ENCODE measurements at regions not wholly inside any gene's neighbourhood (a gene's known extent, or its start where the extent isn't known, plus 50 kb on each side); places are given as distances from the start of the nearest gene placed in this dataset.

DNA sequence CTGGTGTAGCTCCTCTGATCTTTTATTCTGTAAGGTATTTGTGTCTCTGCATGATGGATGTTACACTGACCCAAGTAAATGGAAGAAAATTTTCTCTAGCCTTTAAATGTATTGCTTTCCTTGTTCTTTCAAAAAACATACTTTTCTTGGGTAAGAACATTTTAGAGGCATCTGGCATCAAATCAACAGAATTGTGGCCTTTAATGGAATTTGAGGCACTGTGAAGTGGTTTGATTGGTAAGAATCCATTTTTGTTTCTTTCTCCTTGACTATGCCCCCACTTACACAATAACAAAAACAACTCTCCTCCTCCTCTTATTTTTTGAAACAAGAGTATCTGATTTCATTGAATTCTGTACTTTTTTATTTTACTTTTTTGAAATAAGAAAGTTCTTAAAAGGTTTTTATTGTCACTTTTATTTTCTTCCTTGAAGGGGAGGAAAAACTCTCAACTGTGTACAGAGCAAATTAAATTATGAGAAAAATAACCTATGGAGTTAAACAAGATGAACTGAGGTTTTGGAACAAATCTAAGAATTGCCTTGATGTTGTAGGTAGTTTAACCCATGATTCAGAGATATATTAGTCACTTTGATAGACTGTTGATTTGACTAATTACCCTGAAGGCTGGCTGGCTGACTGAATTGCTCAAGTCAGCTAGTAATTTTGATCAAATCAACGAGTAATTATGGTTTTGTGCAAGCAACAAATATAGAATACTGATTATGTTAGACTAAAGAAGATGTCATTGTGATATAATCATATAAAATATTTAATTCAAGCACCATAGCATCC, 146.4 kb downstream of the FHIP1A start:
- intact Hi-C loops (cut with DNase I) = no loop called here
- DNase-seq (ENCODE audit: low spot score) = no peak

DNA sequence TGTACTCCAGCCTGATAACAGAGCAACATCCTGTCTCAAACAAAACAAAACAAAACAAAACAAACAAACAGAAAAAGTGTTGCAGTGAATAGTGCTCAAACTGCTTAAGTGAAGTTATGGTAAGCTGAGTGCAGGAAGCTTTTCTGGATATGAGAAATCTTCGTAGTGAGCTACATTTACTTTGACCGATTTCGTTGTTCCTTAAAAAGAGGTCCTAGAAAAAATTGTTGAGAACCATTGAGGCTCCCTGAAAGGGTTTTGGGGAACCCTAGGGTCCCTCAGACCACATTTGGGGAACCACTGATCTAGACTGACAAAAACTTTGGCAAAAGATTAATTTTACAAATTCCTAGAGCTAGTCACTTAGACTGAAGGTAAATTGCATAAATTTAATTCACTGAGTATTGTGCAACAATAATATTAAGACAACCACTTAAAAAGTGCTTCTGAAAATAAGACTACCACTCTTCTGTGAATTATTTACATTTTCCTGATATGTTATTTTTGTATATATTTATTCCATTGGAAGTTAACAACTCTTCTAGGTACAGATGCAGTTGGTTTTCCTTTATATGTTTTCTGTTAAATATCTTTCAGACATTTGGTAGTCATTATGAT, 149.6 kb downstream of the FHIP1A start:
- intact Hi-C loops (cut with DNase I) = no loop called here
- no peak for DNase-seq (ENCODE audit: low spot score)

DNA sequence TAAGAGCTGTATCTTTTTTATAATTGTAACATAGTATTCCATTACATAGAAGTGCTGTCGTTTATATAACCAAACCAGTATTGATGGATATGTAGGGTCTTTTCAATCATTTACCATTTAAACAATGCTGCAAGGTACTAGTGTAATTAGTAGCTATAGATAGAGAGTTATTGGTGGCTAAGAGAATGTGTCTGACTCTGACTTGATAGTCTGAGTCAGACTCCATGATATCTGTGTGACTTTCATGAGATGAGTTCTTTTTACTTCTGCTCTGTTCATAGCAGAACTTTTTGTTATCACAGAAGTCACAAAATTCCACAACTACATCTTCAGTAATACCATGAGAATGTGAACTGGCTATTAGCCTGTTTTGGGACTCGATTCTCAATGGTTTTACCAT, 150.6 kb downstream of the FHIP1A start:
- intact Hi-C loops (cut with DNase I) = no loop called here

DNA sequence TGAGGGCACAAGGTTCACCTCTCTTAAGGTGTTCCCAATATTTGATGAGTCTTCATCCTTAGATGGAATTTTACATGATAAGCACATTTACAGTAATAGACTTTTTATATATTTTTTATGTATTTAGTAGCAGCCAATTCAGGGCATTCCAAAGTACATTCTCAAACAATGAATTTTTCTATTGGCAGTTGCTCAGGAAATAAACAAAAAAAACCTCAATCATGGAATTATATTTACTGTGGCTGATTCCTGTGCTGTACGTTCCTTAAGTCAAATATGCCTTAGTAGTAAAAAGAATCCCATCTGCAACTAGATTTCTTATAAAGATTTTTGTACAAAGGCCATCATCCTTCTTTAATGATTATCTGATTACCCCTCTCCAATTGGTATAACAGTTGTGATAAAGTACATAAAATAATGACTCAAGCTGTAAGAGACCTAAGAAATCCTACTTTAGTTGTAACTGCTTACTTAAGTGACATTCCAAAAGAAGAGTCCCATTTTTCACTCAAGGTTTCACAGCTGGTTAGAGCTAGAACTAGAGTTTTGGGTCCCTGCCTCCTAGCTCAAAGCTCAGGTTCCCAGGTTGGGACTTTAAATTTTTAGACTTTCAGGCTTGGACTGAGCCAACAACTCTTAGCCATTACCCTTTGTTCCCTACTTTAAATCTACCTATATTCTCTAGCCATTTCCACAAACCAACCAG, 152.7 kb downstream of the FHIP1A start:
- DNase-seq (ENCODE audit: low spot score) = no peak
- intact Hi-C loops (cut with DNase I) = no loop called here

More for the DNA sequence above, 150.6 kb downstream of the FHIP1A start:
- DNase-seq (ENCODE audit: low spot score) = no peak

DNA sequence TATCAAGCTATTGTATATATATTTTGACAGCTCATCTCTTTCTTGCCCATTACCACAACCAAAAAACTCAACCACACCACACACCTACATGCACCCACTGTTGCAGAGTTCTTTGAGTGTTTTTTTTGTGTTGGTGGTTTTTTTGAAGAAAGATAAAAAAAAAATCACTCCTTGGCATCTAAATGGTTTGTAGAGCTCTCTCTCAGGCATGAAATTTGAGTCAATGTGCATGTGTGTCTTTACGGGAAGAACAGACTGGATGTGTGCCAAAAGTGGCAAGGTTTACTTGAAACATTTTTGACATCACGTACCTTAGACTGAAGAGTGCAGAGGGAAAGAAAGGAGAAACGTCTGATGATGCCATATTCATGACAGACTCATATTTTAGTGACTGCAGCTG, 154.2 kb downstream of the FHIP1A start:
- no peak for DNase-seq (ENCODE audit: low spot score)
- intact Hi-C loops (cut with DNase I) = no loop called here

DNA sequence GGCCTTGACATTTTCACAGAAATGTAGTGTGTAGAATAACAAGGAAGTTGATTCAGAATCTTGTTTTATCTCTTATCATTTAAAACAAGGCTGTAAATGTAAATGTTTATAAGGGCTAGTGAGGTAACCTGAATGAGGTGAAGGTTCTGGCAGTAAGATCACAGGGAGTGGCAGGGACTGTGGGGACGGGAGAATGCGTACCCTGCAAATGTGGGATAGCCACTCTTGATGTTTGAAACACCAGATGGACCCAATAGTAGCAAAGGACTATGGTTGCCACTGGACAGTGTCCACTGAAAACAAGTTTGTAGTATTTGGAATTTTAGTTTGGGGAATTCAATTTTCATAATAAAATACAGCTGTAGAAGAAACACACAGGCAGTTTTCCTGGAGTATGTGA, 155.3 kb downstream of the FHIP1A start:
- intact Hi-C loops (cut with DNase I) = no loop called here
- DNase-seq (ENCODE audit: low spot score) = no peak

DNA sequence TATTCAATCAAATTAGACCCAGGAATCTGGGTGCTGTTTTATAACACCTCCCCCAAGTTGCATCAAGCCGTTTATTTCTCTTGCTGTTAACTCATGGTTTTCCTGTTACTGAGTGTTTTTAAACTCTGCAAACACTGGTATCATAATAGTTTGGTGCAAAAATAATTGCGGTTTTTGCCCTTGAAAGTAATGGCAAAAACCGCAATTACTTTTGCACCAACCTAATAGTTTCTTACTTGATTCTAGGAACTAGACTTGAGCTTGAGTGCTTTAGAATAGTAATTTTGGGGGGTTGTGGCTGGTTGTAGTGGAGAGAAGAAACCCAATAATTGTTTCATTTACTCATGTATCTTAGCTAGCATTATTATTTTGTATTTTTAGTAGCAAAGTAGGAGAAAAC, 156.6 kb downstream of the FHIP1A start:
- DNase-seq (ENCODE audit: low spot score) = no peak
- intact Hi-C loops (cut with DNase I) = no loop called here

DNA sequence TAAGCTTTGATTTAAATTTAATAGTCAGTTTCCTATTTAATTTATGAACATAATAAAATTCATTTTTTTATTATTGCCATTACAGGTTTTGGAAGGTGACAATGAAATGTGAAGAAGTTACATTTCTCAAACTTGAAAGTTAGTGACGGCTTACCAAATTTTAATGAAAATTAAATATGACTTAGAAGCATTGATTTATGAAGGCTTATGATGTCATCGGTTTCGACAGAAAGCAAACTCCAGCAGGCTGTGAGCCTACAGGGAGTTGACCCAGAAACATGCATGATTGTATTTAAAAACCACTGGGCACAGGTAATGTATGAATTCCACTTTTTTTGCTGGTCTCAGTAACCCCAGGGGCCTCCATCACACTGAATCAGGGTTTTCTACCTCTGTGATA, 157.1 kb downstream of the FHIP1A start:
- DNase-seq (ENCODE audit: low spot score) = no peak
- intact Hi-C loops (cut with DNase I) = no loop called here

DNA sequence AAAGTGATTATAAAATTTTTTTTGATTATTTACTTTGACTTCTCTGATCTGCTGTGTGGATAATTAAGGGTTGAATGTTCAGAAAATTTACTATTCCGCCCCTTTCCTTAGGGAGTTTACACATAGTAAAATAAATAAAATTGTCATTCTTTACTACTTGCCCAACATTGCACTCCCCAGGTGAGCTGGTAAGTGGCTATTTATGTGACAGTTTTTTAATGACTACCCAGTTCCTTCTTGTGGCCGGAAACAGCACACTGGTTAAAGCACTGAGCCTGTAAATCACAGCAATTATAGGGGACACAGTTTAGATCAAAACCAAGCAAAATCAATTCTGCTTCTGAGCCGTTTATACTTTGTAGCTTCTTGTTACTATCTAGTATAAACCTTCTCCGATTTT, 158.1 kb downstream of the FHIP1A start:
- intact Hi-C loops (cut with DNase I) = no loop called here
- no peak for DNase-seq (ENCODE audit: low spot score)

DNA sequence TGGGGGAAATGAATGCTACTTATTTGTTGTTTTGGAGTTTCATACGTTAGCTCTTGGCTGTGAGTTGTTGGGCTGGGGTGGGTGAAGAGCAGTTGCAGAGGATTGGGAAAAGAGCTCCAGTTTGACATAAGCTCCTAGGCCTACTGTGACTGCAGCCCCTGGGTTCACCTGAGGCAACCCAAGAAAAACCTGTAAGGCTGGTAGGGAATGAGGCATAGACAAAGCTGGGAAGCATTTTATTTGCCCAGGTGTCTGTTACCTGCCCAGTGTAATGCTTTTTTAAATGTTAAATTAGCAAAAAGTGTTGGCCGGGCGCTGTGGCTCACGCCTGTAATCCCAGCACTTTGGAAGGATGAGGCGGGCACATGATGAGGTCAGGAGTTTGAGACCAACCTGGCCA, 160.0 kb downstream of the FHIP1A start:
- intact Hi-C loops (cut with DNase I) = no loop called here
- DNase-seq (ENCODE audit: low spot score) = no peak

DNA sequence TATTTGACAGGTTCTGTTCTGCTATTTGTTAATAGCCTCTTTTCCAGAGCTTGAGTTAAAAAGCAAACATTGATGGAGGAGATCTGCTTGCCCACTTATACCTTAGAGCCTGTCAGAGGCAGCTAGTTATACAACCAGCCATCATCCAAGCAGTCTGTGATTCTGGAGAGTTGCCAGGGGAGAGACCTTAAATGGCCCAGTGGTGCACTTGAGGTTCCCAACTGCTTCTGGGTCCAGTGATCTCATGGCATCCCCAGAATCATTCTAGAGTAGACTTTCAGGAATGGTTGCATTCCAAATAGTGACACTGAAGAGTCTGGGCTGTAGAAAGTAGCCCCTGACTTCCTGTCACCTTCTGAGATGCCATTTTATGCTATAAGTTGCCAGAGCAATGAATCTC, 160.7 kb downstream of the FHIP1A start:
- DNase-seq (ENCODE audit: low spot score) = no peak
- intact Hi-C loops (cut with DNase I) = no loop called here

DNA sequence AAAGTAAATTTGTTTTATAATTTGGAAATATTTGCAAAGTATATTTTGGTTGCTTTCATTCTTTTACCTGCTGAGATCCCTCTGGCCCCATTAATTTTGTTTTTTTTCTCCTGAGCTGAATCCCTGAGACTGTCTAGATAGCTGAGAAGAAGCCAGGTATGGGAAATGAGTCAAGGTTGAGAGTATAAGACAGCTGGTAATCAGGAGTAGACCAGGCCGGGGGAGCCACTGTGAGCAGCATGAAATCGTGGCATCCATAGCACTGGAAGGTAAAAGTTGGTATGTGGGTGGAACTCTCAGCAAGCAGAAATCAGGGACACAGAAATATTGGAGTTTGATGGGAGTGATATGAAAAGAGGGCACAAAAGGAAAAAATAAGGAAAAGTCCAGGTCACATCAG, 164.5 kb downstream of the FHIP1A start:
- DNase-seq (ENCODE audit: low spot score) = no peak
- intact Hi-C loops (cut with DNase I) = no loop called here

DNA sequence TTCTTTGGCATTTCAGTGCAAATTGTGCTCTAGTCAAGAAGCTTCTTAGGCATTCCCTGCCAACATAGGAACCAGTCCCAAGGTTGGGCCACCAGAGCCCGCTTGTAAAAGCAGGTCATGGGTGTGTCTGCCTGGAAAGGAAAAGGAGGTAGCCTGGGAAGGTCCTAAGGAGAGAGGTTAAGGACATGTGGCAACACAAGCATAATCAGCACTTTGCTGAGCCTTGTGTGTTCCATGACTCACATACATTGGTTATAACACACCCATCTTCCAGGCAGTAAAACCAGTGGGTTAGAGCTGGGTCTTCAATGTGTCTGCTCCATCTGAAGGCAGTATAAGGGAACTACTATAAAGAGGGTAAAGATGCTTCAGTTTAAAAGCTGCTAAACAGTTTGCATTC, 165.0 kb downstream of the FHIP1A start:
- no peak for DNase-seq (ENCODE audit: low spot score)
- intact Hi-C loops (cut with DNase I) = no loop called here

DNA sequence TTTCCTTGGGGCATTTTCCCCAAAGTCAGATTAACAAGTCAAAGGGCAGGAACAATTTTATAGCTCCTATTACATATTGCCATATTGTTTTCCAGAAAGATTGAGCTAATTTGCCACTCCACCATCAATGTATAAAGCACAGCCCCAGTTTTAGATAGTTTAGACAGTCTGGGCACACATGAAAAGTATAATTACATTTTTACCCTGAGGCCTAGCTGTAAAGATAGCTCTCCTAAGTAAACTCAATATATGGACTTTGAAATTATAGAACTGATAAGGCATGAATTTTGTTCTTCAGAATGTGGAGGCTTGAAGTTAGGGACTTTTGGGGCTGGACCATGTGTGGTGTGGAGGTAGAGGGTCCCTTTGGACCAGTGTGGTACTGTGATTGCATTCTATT, 166.0 kb downstream of the FHIP1A start:
- intact Hi-C loops (cut with DNase I) = no loop called here
- no peak for DNase-seq (ENCODE audit: low spot score)

DNA sequence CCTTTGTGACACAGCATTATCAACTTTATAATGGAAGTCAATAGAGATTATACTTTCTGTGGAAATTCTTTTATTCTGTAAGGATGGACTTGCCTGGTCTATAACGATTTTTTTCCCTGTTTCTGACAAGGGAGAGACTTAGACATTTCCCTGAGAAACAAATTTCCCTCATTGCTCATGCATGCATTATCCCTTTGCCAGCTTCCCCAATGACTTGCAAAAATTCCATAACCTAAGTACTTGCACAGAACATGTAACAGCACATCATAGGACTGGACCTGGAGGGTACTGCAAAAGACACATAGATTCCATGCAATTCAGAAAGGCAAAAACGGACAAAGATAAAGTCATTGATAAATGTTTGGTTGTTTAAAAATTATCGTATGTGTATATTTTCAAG, 166.7 kb downstream of the FHIP1A start:
- intact Hi-C loops (cut with DNase I) = no loop called here
- no peak for DNase-seq (ENCODE audit: low spot score)

DNA sequence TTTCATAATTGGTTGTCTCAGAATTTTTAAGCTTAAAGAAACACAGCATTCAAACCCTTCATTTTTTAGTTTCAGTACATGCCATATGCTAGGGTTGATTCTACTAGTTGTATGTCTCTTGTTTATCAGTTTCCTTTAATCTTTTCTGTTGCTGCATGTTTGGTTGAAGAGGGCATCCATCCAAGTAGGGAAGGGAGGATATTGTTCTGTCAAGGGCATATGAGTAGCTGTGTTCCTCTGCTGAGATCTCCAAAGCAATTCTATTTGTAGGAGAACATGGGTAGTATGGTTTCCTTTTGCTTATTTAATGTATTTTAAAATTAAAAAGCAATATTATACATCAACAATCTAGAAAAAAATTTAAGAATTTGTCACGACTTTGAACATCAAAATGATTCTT, 167.7 kb downstream of the FHIP1A start:
- intact Hi-C loops (cut with DNase I) = no loop called here
- DNase-seq (ENCODE audit: low spot score) = no peak

DNA sequence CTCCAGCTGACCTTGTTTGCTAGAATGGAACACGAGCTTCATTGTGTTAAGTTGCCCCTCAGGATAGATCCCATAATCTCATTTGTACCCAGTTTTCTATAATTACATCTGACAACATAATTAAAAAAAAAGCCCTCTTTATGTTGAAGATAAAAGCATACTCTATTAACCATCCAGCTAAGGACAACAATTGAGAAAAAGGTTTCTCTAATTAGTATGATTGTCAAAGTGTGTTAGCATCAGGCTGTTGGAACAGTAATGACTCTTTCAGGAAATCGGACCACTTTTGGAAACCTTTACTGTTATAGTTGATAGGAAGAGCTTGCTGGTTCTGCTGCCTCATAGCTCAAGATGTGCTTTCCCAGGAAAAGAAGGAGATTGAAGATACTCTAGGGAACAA, 172.6 kb downstream of the FHIP1A start:
- intact Hi-C loops (cut with DNase I) = no loop called here
- DNase-seq (ENCODE audit: low spot score) = no peak

DNA sequence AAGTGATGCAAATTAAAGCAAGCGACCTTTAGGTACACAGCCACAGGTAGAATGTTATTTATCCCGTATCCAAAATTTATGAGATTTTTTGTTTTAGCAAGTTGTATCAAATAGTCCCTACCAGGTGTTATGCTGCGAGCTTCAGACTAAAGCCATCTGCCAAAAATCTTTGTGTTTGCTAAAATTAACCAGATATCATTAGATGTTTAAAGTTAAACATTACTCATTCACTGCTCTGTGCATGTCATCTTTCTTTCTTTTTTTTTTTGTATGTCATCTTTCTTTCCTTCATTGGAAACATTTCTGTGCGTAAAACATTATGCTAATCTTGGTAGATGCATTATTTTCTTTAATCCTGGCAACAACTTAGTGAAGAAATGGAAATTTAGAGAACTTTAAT, 173.1 kb downstream of the FHIP1A start:
- DNase-seq (ENCODE audit: low spot score) = no peak
- intact Hi-C loops (cut with DNase I) = no loop called here

DNA sequence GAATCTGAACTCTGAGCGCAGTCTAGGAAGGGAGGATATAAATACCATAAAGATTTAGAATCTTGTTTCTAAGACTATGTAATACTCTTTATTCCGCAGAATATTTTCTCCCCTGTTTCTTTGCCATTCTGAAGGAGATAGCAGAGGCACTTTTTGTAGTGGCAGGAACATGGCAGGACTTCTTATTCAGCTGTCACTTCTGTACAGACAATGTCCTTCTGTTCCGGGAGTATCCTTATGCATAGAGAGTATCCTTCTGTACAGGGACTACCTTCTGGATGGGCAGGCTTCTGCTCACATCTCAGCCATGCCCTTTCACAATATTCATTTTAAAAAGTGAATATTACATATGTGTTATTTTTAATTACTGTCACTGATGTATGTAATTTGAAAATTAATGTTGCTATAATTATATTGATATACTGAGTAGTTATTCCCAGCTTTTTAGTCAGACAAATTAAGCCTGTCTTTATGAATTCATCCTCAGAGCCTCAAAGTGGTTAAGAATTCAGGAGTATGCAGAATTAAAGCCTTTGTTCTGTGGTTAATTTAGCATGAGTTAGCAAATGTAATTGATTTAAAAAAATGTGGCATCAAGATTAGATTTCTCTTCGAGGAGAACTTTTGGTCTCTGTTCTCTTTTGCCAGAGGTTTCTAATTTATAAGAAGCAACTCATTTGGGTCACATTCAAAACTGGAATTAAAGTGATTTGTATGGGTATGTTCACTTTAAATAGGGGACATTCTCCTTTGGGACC, 174.4 kb downstream of the FHIP1A start:
- no peak for DNase-seq (ENCODE audit: low spot score)
- intact Hi-C loops (cut with DNase I) = no loop called here

DNA sequence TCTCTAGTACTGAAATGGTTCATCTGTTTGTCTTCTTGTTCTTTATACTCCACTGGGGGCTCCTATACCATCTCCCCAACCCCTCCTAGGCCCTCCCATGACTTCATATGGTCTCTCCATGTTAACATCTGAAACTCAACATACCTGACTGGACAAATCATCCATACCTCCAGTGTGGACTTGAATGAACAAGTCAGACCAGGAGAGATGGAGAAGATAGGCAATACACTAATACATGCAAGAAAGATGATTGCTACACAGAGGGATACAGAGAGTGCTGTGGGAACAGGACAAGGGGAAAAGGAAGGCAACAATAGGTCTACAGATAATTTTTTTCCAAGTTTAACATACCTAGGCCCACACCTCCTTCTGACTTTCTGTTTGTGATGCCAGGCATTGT, 175.1 kb downstream of the FHIP1A start:
- DNase-seq (ENCODE audit: low spot score) = no peak
- intact Hi-C loops (cut with DNase I) = no loop called here
